Fibroblast of peridontal ligament (primary cell): ENCODE measurements at regions not wholly inside any gene's neighbourhood (a gene's known extent, or its start where the extent isn't known, plus 50 kb on each side); places are given as distances from the start of the nearest gene placed in this dataset.
"Not testable (repeated sequence)": the region's sequence is repeated elsewhere in the genome, so short reads cannot be mapped to it uniquely, and the experiment has no call there.

Experiments
- DNase-seq: peaks from one replicate; pipeline ENCODE4 v3.0.0-alpha.2; 2010; ENCODE audit errors: extremely low read depth

- DNase-seq, result no peak
These were observed 53.8 kb upstream of the C2CD4B start for GRCh38 chr15:62218841-62219240.

GRCh38 chr15:62219799-62220198, 54.7 kb upstream of the C2CD4B start:
- no peak for DNase-seq

GRCh38 chr15:62223020-62223419, 57.9 kb upstream of the C2CD4B start:
- no peak for DNase-seq

GRCh38 chr15:62228604-62229003, 63.5 kb upstream of the C2CD4B start:
- no peak for DNase-seq

GRCh38 chr15:62231856-62232255, 66.8 kb upstream of the C2CD4B start:
- no peak for DNase-seq

- DNase-seq, result no peak
These were observed 75.3 kb upstream of the C2CD4B start for GRCh38 chr15:62240121-62241096.

- DNase-seq, result no peak
These were observed 76.2 kb upstream of the C2CD4B start for GRCh38 chr15:62241135-62241770.

GRCh38 chr15:62242999-62243398, 77.9 kb upstream of the C2CD4B start:
- DNase-seq, result no peak

GRCh38 chr15:62244762-62245161, 79.7 kb upstream of the C2CD4B start:
- DNase-seq, result no peak

- DNase-seq, result no peak
These were observed 83.3 kb upstream of the C2CD4B start for GRCh38 chr15:62248277-62248984.

GRCh38 chr15:62249501-62249900, 84.4 kb upstream of the C2CD4B start:
- DNase-seq, result no peak

- DNase-seq, result no peak
These were observed 85.1 kb upstream of the C2CD4B start for GRCh38 chr15:62250186-62250585.

GRCh38 chr15:62250978-62251377, 85.9 kb upstream of the C2CD4B start:
- no peak for DNase-seq

GRCh38 chr15:62253294-62253693, 88.2 kb upstream of the C2CD4B start:
- no peak for DNase-seq

GRCh38 chr15:62254137-62254934, 89.3 kb upstream of the C2CD4B start:
- DNase-seq, result peak; percentile 11

- DNase-seq, result not testable (repeated sequence)
These were observed 91.3 kb upstream of the C2CD4B start for GRCh38 chr15:62256430-62256829.

- DNase-seq, result no peak
These were observed 93.0 kb upstream of the C2CD4B start for GRCh38 chr15:62257996-62258521.

- peak; percentile 1 for DNase-seq
These were observed 97.3 kb upstream of the C2CD4B start for GRCh38 chr15:62262305-62262941.

- no peak for DNase-seq
These were observed 99.1 kb upstream of the C2CD4B start for GRCh38 chr15:62264196-62264595.

GRCh38 chr15:62269504-62269903, 104.4 kb upstream of the C2CD4B start:
- peak; percentile 5 for DNase-seq
